Activated naive CD4-positive, alpha-beta T cell treated with anti-CD3 and anti-CD28 coated beads for 36 hours (primary cell): ENCODE measurements at regions not wholly inside any gene's neighbourhood (a gene's known extent, or its start where the extent isn't known, plus 50 kb on each side); places are given as distances from the start of the nearest gene placed in this dataset.
"Not testable (repeated sequence)": the region's sequence is repeated elsewhere in the genome, so short reads cannot be mapped to it uniquely, and the experiment has no call there.

Experiments used
- CTCF ChIA-PET: fragments of 350-600 bp; sonication (Branson Sonifier 250); formaldehyde crosslinking; loops from one replicate; lab custom pipeline; 2021; ENCODE audit warnings: antibody characterized with exemption; lab: Charles Lee
- DNase-seq: peaks from one replicate; pipeline ENCODE4 v3.0.0-alpha.2; 2020
- H3K27ac Mint-ChIP-seq: one replicate; pipeline ENCODE4 v1.8.0; 2021; ENCODE audit warnings: mild to moderate bottlenecking, mixed read lengths
- H3K27me3 Mint-ChIP-seq: one replicate; pipeline ENCODE4 v1.8.0; 2021; ENCODE audit warnings: low read depth, mixed read lengths
- H3K36me3 Mint-ChIP-seq: one replicate; pipeline ENCODE4 v1.8.0; 2021; ENCODE audit warnings: low read depth, mixed read lengths
- H3K4me1 Mint-ChIP-seq: one replicate; pipeline ENCODE4 v1.8.0; 2021; ENCODE audit warnings: low read depth, mixed read lengths
- H3K4me3 Mint-ChIP-seq: one replicate; pipeline ENCODE4 v1.8.0; 2021; ENCODE audit warnings: mild to moderate bottlenecking, moderate library complexity, mixed read lengths
- H3K9me3 Mint-ChIP-seq: one replicate; pipeline ENCODE4 v1.8.0; 2021; ENCODE audit warnings: mixed read lengths
- intact Hi-C: fragments of 100-400 bp; cut with micrococcal nuclease; formaldehyde crosslinking; loops from one replicate; pipeline ENCODE4 v1.15.1; 2023

- intact Hi-C loops = no loop called here
- no peak overlapping the region for H3K4me3 Mint-ChIP-seq
These were observed 615.7 kb downstream of the GABRG2 start for GRCh38 chr5:162683284-162683683.

GRCh38 chr5:162684145-162684544 is 616.6 kb downstream of the GABRG2 start:
- Mint-ChIP-seq H3K4me3 (no peak overlapping the region), H3K4me1 (no peaks in the 10 kb centered on the region), H3K27ac (no peak overlapping the region), H3K27me3 (no peaks in the 10 kb centered on the region), H3K9me3 (peaks cover 7% of the 10 kb centered on the region), H3K36me3 (no peaks in the 10 kb centered on the region)
- intact Hi-C loops = no loop called here
- no peak for DNase-seq
- CTCF ChIA-PET = no interaction called here

More at GRCh38 chr5:162683284-162683683, 615.7 kb downstream of the GABRG2 start:
- DNase-seq = no peak
- Mint-ChIP-seq H3K27me3 (no peaks in the 10 kb centered on the region), H3K36me3 (no peaks in the 10 kb centered on the region), H3K27ac (no peak overlapping the region), H3K9me3 (peaks cover 7% of the 10 kb centered on the region), H3K4me1 (no peaks in the 10 kb centered on the region)
- CTCF ChIA-PET = no interaction called here

DNA sequence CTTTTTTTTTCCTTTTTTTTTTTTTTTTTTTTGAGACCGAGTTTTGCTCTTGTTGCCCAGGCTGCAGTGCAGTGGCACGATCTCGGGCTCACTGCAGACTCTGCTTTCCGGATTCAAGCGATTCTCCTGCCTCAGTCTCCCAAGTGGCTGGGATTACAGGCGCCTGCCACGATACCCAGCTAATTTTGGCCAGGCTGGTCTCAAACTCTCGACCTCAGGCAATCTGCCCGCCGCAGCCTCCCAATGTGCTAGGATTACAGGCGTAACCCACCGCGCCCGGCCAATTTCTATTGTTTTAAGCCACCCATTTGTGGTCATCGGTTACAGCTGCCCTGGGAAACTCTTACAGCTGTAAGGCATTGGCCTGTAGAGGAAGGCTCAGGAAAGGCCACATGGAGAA is 617.7 kb downstream of the GABRG2 start:
- H3K27me3 Mint-ChIP-seq = no peaks in the 10 kb centered on the region
- no peak for DNase-seq
- intact Hi-C loops = no loop called here
- no peak overlapping the region for H3K27ac Mint-ChIP-seq
- no peaks in the 10 kb centered on the region for H3K4me1 Mint-ChIP-seq
- H3K36me3 Mint-ChIP-seq = no peaks in the 10 kb centered on the region
- H3K9me3 Mint-ChIP-seq = peaks cover 7% of the 10 kb centered on the region
- CTCF ChIA-PET = no interaction called here
- H3K4me3 Mint-ChIP-seq = no peak overlapping the region

GRCh38 chr5:162696272-162696671 is 628.7 kb downstream of the GABRG2 start:
- H3K4me3 Mint-ChIP-seq, H3K9me3 Mint-ChIP-seq, CTCF ChIA-PET, DNase-seq, intact Hi-C loops, H3K27ac Mint-ChIP-seq, H3K27me3 Mint-ChIP-seq, H3K4me1 Mint-ChIP-seq, H3K36me3 Mint-ChIP-seq: not testable (repeated sequence)

GRCh38 chr5:162699361-162699760 is 631.8 kb downstream of the GABRG2 start:
- intact Hi-C loops = no loop called here
- Mint-ChIP-seq H3K4me1 (no peaks in the 10 kb centered on the region), H3K27me3 (no peaks in the 10 kb centered on the region), H3K36me3 (no peaks in the 10 kb centered on the region), H3K27ac (no peak overlapping the region), H3K9me3 (peaks cover 5% of the 10 kb centered on the region), H3K4me3 (no peak overlapping the region)
- DNase-seq = no peak
- CTCF ChIA-PET = interaction anchor here (0.7 kb wide), 1 partner anchor 28 kb away, joined by 4 read pairs; no protein-coding TSS in a partner anchor

DNA sequence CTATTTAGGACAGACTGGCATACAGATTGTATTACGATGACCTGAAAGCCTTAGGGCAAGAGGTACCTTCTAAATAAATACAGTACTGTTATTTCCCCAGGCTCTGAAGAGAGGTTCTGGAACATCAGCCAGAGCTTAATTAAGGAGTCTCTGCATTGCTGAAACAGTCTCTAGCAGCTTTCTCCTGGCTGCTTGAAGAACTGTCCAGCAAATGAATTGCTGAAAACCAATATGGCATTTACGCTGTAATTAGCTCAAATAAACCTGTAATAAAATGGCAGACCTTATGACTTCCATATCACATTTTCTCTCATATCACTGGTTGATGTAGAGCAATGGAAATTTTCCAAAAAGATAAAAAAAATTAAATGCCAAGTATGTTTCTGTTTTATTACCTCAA is 636.3 kb downstream of the GABRG2 start:
- Mint-ChIP-seq H3K4me1 (no peaks in the 10 kb centered on the region), H3K9me3 (peaks cover 2% of the 10 kb centered on the region), H3K27ac (no peak overlapping the region), H3K4me3 (no peak overlapping the region), H3K27me3 (no peaks in the 10 kb centered on the region), H3K36me3 (no peaks in the 10 kb centered on the region)
- no peak for DNase-seq
- intact Hi-C loops = no loop called here
- CTCF ChIA-PET = no interaction called here

- H3K9me3 Mint-ChIP-seq = peaks cover 7% of the 10 kb centered on the region
These were observed 643.7 kb downstream of the GABRG2 start for GRCh38 chr5:162711244-162711643.

GRCh38 chr5:162719720-162720119 is 652.1 kb downstream of the GABRG2 start:
- Mint-ChIP-seq H3K9me3 (peaks cover 18% of the 10 kb centered on the region), H3K27ac (no peak overlapping the region), H3K4me3 (no peak overlapping the region), H3K4me1 (no peaks in the 10 kb centered on the region), H3K27me3 (no peaks in the 10 kb centered on the region), H3K36me3 (peaks cover 1% of the 10 kb centered on the region)
- intact Hi-C loops = no loop called here
- CTCF ChIA-PET = no interaction called here
- no peak for DNase-seq

More at GRCh38 chr5:162711244-162711643, 643.7 kb downstream of the GABRG2 start:
- no peak for DNase-seq
- Mint-ChIP-seq H3K4me3 (no peak overlapping the region), H3K27ac (no peak overlapping the region), H3K27me3 (no peaks in the 10 kb centered on the region), H3K36me3 (no peaks in the 10 kb centered on the region), H3K4me1 (no peaks in the 10 kb centered on the region)
- intact Hi-C loops = no loop called here
- CTCF ChIA-PET = no interaction called here

DNA sequence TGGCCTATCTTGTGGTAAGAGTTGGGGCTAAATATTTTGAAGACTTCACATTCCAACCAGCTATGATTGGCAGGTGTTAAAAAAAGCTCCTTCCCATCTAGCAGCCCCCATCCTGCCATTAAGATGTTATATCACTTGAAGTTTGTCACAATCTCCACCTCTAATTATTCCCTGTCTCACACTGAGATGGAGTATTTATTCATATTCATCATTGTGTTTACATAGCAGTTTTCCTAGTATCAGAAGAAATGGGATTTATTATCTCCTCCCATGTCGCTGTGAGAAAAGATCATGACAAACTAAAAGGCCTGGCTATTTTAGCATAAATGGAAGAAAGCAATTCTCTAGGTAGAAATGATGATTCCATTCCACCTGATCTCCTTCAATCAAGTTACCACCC is 653.6 kb downstream of the GABRG2 start:
- DNase-seq = no peak
- H3K9me3 Mint-ChIP-seq = peaks cover 20% of the 10 kb centered on the region
- H3K36me3 Mint-ChIP-seq = peaks cover 1% of the 10 kb centered on the region
- CTCF ChIA-PET = no interaction called here
- no peak overlapping the region for H3K27ac Mint-ChIP-seq
- no peaks in the 10 kb centered on the region for H3K4me1 Mint-ChIP-seq
- H3K27me3 Mint-ChIP-seq = no peaks in the 10 kb centered on the region
- intact Hi-C loops = no loop called here
- no peak overlapping the region for H3K4me3 Mint-ChIP-seq

DNA sequence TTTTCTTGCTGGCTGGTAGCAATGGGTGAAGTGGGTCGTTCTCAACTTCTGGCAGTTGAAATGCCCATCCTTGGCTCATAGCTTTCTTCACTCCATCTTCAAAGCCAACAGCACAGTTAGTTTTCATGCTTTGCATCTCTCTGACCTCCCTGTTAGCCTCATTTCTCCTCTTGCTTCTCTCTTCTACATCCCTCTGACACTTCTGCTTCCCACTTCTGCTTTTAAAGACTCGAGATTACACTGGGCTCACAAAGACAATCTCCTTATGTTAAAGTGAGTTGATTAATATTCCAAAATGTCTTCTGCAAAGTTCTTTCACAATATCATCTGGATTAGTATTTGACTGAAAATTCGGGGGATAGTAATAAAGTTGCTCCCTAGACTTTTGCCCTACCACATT is 684.8 kb upstream of the CCNG1 start:
- Mint-ChIP-seq H3K4me1 (no peaks in the 10 kb centered on the region), H3K9me3 (peaks cover 7% of the 10 kb centered on the region), H3K27ac (no peak overlapping the region), H3K4me3 (no peak overlapping the region), H3K27me3 (no peaks in the 10 kb centered on the region), H3K36me3 (no peaks in the 10 kb centered on the region)
- no peak for DNase-seq
- CTCF ChIA-PET = no interaction called here
- intact Hi-C loops = no loop called here

DNA sequence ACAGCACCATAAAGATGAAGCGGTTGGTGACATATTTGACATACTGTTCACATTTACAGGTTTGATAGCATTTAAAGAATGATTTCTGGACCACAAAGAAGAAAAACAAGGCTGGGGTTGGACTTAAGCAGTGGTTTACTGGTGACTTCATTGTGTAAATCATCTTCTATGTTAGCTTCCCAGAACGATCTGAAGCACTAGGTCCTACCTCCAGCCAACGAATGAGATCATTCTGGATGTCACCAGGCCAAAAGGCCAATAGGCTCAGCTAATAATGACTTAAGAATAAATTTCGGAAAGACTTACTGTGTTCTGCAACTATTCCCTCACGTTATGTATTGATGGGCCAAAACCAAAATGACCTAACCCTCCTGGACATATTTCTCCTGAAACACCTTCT is 675.3 kb upstream of the CCNG1 start:
- CTCF ChIA-PET = no interaction called here
- intact Hi-C loops = no loop called here
- no peak for DNase-seq
- Mint-ChIP-seq H3K9me3 (peaks cover 5% of the 10 kb centered on the region), H3K4me1 (no peaks in the 10 kb centered on the region), H3K4me3 (no peak overlapping the region), H3K27ac (no peak overlapping the region), H3K36me3 (no peaks in the 10 kb centered on the region), H3K27me3 (no peaks in the 10 kb centered on the region)

DNA sequence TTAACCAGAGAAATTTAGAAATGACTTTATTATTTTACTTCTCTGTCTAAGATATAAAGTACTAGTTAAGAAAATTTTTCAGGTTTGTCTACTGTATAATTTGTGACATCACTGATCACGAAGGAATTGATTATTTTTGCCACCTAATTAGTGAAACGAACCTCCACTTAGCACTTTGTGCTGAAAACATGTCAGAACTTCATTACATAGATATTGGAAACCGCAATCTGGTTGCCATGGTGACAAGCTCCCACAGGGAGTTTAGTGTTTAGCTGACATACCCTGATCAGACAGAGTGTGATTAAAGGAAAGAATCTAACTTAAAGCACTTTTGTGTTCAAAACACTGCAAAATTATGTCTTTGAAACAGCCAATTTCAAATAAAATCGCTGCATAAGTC is 668.4 kb upstream of the CCNG1 start:
- Mint-ChIP-seq H3K27me3 (no peaks in the 10 kb centered on the region), H3K4me3 (no peak overlapping the region), H3K36me3 (no peaks in the 10 kb centered on the region), H3K4me1 (no peaks in the 10 kb centered on the region), H3K27ac (no peak overlapping the region), H3K9me3 (peaks cover 10% of the 10 kb centered on the region)
- no peak for DNase-seq
- intact Hi-C loops = no loop called here
- CTCF ChIA-PET = interaction anchor here (0.6 kb wide), 1 partner anchor 11 kb away, joined by 3 read pairs; no protein-coding TSS in a partner anchor

- Mint-ChIP-seq H3K27me3 (no peaks in the 10 kb centered on the region), H3K36me3 (no peaks in the 10 kb centered on the region), H3K9me3 (peaks cover 13% of the 10 kb centered on the region), H3K27ac (no peak overlapping the region), H3K4me1 (no peaks in the 10 kb centered on the region), H3K4me3 (no peak overlapping the region)
- CTCF ChIA-PET = interaction anchor here (0.5 kb wide), 1 partner anchor 619 kb away, joined by 7 read pairs; no protein-coding TSS in a partner anchor
- no peak for DNase-seq
- intact Hi-C loops = no loop called here
These were observed 651.7 kb upstream of the CCNG1 start for GRCh38 chr5:162785673-162786072.
